A549 (cell line): ENCODE measurements at regions not wholly inside any gene's neighbourhood (a gene's known extent, or its start where the extent isn't known, plus 50 kb on each side); places are given as distances from the start of the nearest gene placed in this dataset.

Source experiments
- ATAC-seq, 2 experiments: fragments of 200-7000 bp in 1 of 2; fragments of >200 bp in 1 of 2; cut with Nextera tagmentation in 1 of 2; cut with Tn5 transposase in 1 of 2; 3 replicates each; pipeline versions ENCODE4 v1.8.0 to v1.9.1; 2018 to 2020; ENCODE audit warnings: mild to moderate bottlenecking in 1 of 2, moderate library complexity in 1 of 2
- CTCF ChIA-PET: fragments of 300-600 bp; sonication (Branson Sonifier 250); formaldehyde crosslinking; extraction: SDS; loops from one replicate; lab custom pipeline; 2021; ENCODE audit warnings: antibody characterized with exemption, inconsistent platforms; lab: Yijun Ruan, JAX
- POLR2A ChIA-PET: fragments of 350-600 bp; formaldehyde crosslinking; extraction: SDS; loops from one replicate; lab custom pipeline; 2021; ENCODE audit warnings: antibody characterized with exemption, inconsistent platforms; lab: Yijun Ruan, JAX
- DNase-seq, 2 experiments: peaks; one replicate each; pipeline versions ENCODE4 v3.0.0 to v3.0.0-alpha.2; 2011 to 2016; ENCODE audit warnings: low read depth in 1 of 2, low spot score in 1 of 2
- FAIRE-seq: peaks from 2 replicates; lab custom pipeline; 2011; peaks lifted over from hg19 to GRCh38; lab: Jason Lieb, UNC
- H3K27ac ChIP-seq, 2 experiments: fragments of >200 bp; sonication (Bioruptor Twin); formaldehyde crosslinking; 3 replicates each; pipeline ENCODE4 v1.5.1; 2016 to 2017
- H3K4me1 ChIP-seq: fragments of >200 bp; sonication (Bioruptor Twin); formaldehyde crosslinking; 3 replicates; pipeline ENCODE4 v1.6.1; 2016
- H3K4me2 ChIP-seq: fragments of >200 bp; sonication (Bioruptor Twin); formaldehyde crosslinking; 3 replicates; pipeline ENCODE4 v1.6.1; 2016
- H3K4me3 ChIP-seq: fragments of >200 bp; sonication (Bioruptor Twin); formaldehyde crosslinking; 3 replicates; pipeline ENCODE4 v1.5.1; 2016
- H3K9me3 ChIP-seq: fragments of >200 bp; sonication (Bioruptor Twin); formaldehyde crosslinking; 3 replicates; pipeline ENCODE4 v1.6.1; 2016
- CBX2 ChIP-seq: fragments of 200-600 bp; sonication (generic); IDR thresholded peaks from 2 replicates; pipeline ENCODE4 v1.6.1; 2016; ENCODE audit warnings: low read depth, mild to moderate bottlenecking, borderline replicate concordance
- CBX8 ChIP-seq: fragments of 200-600 bp; sonication (generic); IDR thresholded peaks from 2 replicates; pipeline ENCODE4 v1.6.1; 2016
- CEBPB ChIP-seq, 2 experiments: fragments of >200 bp in 1 of 2; sonication (Bioruptor Twin) in 1 of 2; formaldehyde crosslinking in 1 of 2; IDR thresholded peaks; 2 replicates each; pipeline ENCODE4 v1.6.1; 2012 to 2016
- CHD2 ChIP-seq: fragments of 150-350 bp; IDR thresholded peaks from 2 replicates; pipeline ENCODE4 v1.6.1; 2014; ENCODE audit warnings: low read length; ENCODE audit not compliant: partially characterized antibody
- CHD4 ChIP-seq: fragments of 200-600 bp; sonication (generic); IDR thresholded peaks from 2 replicates; pipeline ENCODE4 v1.6.1; 2016; ENCODE audit warnings: antibody characterized with exemption, mild to moderate bottlenecking, borderline replicate concordance
- HOXA7 ChIP-seq: fragments of 250-450 bp; sonication (Bioruptor Pico); IDR thresholded peaks from 2 replicates; pipeline ENCODE4 v1.5.0; 2020; ENCODE audit warnings: mild to moderate bottlenecking, moderate library complexity
- HOXB13 ChIP-seq: fragments of 250-450 bp; sonication (Bioruptor Pico); IDR thresholded peaks from 2 replicates; pipeline ENCODE4 v1.5.0; 2020; ENCODE audit warnings: low read depth, mild to moderate bottlenecking, moderate library complexity
- JUN ChIP-seq, 2 experiments: fragments of >200 bp; sonication (Bioruptor Twin); formaldehyde crosslinking; IDR thresholded peaks; 2 replicates in 1 of 2; 3 replicates in 1 of 2; pipeline ENCODE4 v1.6.1; 2016 to 2017
- KDM1A ChIP-seq: fragments of 200-600 bp; sonication (generic); IDR thresholded peaks from 2 replicates; pipeline ENCODE4 v1.6.1; 2016; ENCODE audit warnings: low read depth, mild to moderate bottlenecking
- KDM5A ChIP-seq: fragments of 200-600 bp; sonication (generic); IDR thresholded peaks from 2 replicates; pipeline ENCODE4 v1.6.1; 2016; ENCODE audit warnings: antibody characterized with exemption, mild to moderate bottlenecking
- MYC ChIP-seq: IDR thresholded peaks from 2 replicates; pipeline ENCODE4 v1.6.1; 2012; ENCODE audit warnings: mild to moderate bottlenecking, inconsistent platforms, low read length, improper control_type of control experiment, borderline replicate concordance
- NPAS2 ChIP-seq: fragments of 250-450 bp; sonication (Bioruptor Pico); IDR thresholded peaks from 2 replicates; pipeline ENCODE4 v1.8.0; 2022; ENCODE audit warnings: mild to moderate bottlenecking, moderate library complexity, borderline replicate concordance
- NR3C1 ChIP-seq: fragments of >200 bp; sonication (Bioruptor Twin); formaldehyde crosslinking; IDR thresholded peaks from 3 replicates; pipeline ENCODE4 v1.6.1; 2017
- POLR2A ChIP-seq: IDR thresholded peaks from 2 replicates; pipeline ENCODE4 v1.6.1; 2012; ENCODE audit warnings: mild to moderate bottlenecking, low read length
- SMC3 ChIP-seq: fragments of >200 bp; sonication (Bioruptor Twin); formaldehyde crosslinking; IDR thresholded peaks from 3 replicates; pipeline ENCODE4 v1.6.1; 2018; ENCODE audit warnings: inconsistent platforms
- TFCP2L1 ChIP-seq: fragments of 250-450 bp; sonication (Bioruptor Pico); IDR thresholded peaks from 2 replicates; pipeline ENCODE4 v1.5.0; 2021; ENCODE audit warnings: mild to moderate bottlenecking
- TP53 ChIP-seq: fragments of 250-450 bp; sonication (Bioruptor Pico); IDR thresholded peaks from 2 replicates; pipeline ENCODE4 v1.5.0; 2021; ENCODE audit warnings: mild to moderate bottlenecking, moderate library complexity
- ZFP36 ChIP-seq: fragments of 450-650 bp; IDR thresholded peaks from 2 replicates; pipeline ENCODE4 v1.6.1; 2014; ENCODE audit warnings: borderline replicate concordance; ENCODE audit not compliant: partially characterized antibody
- WGBS: methylation state at CpG from one replicate; pipeline ENCODE4 v1.1.6; 2017; ENCODE audit errors: missing lambda C conversion rate; 5-methylcytosine and 5-hydroxymethylcytosine counted together
- TF ChIP-seq, protein P1 (sequence below): fragments of >200 bp; sonication (Bioruptor Twin); formaldehyde crosslinking; IDR thresholded peaks from 3 replicates; pipeline ENCODE4 v1.6.1; 2016
- TF ChIP-seq, protein P2 (sequence below): fragments of 150-350 bp; IDR thresholded peaks from 2 replicates; pipeline ENCODE4 v1.6.1; 2014; ENCODE audit warnings: low read depth, mild to moderate bottlenecking, low read length
- TF ChIP-seq, protein P3 (sequence below): IDR thresholded peaks from 2 replicates; pipeline ENCODE4 v1.6.1; 2012; ENCODE audit warnings: low read depth, borderline replicate concordance
- TF ChIP-seq, protein P4 (sequence below): IDR thresholded peaks from 2 replicates; pipeline ENCODE4 v1.6.1; 2012
- TF ChIP-seq, protein P5 (sequence below): fragments of 450-650 bp; IDR thresholded peaks from 2 replicates; pipeline ENCODE4 v1.6.1; 2014; ENCODE audit warnings: antibody characterized with exemption

DNA sequence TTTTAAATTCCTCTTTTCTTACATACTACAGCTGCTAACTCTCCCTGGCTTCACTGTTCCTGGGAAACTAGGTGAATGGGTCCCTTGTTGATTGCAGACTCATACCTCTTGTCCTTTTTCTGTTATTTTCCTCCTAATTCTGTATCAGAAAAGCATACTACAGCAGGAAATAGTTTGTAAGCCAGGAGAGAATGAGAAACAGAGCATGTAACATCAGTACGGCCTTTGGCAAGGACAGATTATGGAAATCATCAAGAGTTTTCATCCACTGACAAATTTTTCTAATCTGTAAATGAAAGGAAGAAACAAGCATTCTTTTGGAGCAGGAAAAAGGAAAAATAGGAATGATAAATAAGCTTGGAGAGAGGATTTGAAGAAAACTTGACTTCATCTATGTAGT is 239.2 kb downstream of the ANTXR2 start:
- Histone ChIP-seq H3K4me2 (no peak overlapping the region), H3K27ac (no peak overlapping the region), H3K9me3 (no peaks in the 10 kb centered on the region), H3K4me1 (no peaks in the 10 kb centered on the region), H3K4me3 (no peak overlapping the region)
- no peak for ATAC-seq
- 28% methylated on average over 1 of the region's 1 CpG for WGBS
- no peak for FAIRE-seq
- ChIA-PET CTCF (no interaction called here), POLR2A (no interaction called here)
- no peak for TF ChIP-seq POLR2A
- TF ChIP-seq CHD2, result no peak
- no peak for TF ChIP-seq CBX2
- no peak for DNase-seq

DNA sequence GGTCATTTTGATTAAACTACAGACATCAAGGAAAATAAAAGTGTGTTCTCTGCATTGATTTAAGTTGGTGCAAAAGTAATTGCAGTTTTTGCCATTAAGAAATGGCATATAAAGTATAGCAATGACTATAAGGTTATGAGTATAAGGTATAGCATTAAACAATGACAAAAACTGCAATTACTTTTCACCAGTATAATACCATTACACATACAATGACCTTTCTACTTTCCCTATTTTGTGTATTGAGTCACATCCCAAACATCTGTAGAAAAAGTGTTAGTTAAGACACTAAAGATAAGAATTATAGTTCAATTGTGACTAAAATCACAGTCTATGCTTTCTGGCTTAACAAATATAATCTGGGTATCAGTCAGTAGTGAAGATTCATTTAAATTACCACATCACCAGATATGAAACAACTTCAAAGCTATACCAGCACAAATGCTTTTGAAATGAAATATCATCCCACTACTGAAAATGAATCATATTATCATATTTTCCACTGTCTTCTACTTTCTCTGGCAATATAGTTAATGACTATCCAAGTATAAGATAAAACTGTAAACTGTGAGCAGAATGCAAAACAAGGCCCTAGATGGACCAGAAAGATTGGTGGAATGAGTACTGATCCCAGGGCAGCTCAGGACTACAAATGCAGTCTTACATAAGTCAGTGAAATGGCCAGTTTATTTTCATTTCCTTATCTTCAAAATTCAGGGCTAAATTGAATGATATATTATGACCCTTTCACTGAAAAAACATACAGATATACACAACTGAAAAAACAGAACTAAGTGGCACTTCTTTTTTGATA is 241.1 kb downstream of the ANTXR2 start:
- H3K4me1 ChIP-seq, result no peaks in the 10 kb centered on the region
- FAIRE-seq (no peak), DNase-seq (no peak), ATAC-seq (no peak)
- H3K4me3 ChIP-seq, result no peak overlapping the region
- no peak overlapping the region for H3K27ac ChIP-seq
- TF ChIP-seq TFCP2L1 (CRISPR knock-in tag), result no peak
- TF ChIP-seq, protein P1, sequence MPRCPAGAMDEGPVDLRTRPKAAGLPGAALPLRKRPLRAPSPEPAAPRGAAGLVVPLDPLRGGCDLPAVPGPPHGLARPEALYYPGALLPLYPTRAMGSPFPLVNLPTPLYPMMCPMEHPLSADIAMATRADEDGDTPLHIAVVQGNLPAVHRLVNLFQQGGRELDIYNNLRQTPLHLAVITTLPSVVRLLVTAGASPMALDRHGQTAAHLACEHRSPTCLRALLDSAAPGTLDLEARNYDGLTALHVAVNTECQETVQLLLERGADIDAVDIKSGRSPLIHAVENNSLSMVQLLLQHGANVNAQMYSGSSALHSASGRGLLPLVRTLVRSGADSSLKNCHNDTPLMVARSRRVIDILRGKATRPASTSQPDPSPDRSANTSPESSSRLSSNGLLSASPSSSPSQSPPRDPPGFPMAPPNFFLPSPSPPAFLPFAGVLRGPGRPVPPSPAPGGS, result no peak
- no peak for TF ChIP-seq KDM1A
- TF ChIP-seq JUN (IDR thresholded peaks at IDR 0.05), result no peak
- no peak for TF ChIP-seq MYC
- TF ChIP-seq NPAS2 (CRISPR knock-in tag), result no peak
- TF ChIP-seq CBX2, result no peak
- TF ChIP-seq HOXA7 (CRISPR knock-in tag), result no peak
- no peak for TF ChIP-seq SMC3
- no peak for TF ChIP-seq HOXB13 (CRISPR knock-in tag)
- no peak for TF ChIP-seq NR3C1
- TF ChIP-seq, protein P2, sequence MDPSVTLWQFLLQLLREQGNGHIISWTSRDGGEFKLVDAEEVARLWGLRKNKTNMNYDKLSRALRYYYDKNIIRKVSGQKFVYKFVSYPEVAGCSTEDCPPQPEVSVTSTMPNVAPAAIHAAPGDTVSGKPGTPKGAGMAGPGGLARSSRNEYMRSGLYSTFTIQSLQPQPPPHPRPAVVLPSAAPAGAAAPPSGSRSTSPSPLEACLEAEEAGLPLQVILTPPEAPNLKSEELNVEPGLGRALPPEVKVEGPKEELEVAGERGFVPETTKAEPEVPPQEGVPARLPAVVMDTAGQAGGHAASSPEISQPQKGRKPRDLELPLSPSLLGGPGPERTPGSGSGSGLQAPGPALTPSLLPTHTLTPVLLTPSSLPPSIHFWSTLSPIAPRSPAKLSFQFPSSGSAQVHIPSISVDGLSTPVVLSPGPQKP, result no peak
- TF ChIP-seq ZFP36, result no peak
- TF ChIP-seq POLR2A, result no peak
- TF ChIP-seq, protein P3, sequence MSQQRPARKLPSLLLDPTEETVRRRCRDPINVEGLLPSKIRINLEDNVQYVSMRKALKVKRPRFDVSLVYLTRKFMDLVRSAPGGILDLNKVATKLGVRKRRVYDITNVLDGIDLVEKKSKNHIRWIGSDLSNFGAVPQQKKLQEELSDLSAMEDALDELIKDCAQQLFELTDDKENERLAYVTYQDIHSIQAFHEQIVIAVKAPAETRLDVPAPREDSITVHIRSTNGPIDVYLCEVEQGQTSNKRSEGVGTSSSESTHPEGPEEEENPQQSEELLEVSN, result no peak
- no peak for TF ChIP-seq KDM5A
- H3K9me3 ChIP-seq, result no peaks in the 10 kb centered on the region
- H3K4me2 ChIP-seq, result no peak overlapping the region
- ChIA-PET CTCF (no interaction called here), POLR2A (no interaction called here)

DNA sequence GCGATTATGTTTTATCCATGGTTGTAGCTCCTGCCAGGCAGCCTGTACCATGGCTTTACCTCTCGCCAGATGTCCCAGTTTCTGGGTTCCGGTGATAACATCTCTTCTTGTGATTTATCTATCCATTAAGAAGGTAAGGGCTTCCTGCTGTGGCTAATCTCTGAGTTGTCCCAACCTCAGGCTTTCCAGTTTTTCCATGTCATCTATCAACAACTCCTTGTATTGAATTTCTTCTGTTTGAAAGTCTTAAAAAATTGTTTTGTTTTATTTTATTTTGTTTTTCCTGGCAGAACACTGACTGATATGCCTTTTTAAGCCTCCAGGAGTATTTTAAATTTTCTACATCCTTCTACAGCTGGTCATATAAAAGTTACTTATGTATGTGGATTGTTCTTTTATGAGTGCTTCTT is 241.9 kb downstream of the ANTXR2 start:
- ATAC-seq, result no peak
- no peak overlapping the region for H3K4me2 ChIP-seq
- DNase-seq, result no peak
- TF ChIP-seq, protein P4, sequence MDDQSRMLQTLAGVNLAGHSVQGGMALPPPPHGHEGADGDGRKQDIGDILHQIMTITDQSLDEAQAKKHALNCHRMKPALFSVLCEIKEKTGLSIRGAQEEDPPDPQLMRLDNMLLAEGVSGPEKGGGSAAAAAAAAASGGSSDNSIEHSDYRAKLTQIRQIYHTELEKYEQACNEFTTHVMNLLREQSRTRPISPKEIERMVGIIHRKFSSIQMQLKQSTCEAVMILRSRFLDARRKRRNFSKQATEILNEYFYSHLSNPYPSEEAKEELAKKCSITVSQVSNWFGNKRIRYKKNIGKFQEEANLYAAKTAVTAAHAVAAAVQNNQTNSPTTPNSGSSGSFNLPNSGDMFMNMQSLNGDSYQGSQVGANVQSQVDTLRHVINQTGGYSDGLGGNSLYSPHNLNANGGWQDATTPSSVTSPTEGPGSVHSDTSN, result no peak
- TF ChIP-seq, protein P5, sequence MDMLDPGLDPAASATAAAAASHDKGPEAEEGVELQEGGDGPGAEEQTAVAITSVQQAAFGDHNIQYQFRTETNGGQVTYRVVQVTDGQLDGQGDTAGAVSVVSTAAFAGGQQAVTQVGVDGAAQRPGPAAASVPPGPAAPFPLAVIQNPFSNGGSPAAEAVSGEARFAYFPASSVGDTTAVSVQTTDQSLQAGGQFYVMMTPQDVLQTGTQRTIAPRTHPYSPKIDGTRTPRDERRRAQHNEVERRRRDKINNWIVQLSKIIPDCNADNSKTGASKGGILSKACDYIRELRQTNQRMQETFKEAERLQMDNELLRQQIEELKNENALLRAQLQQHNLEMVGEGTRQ, result no peak
- no peak for TF ChIP-seq CEBPB (IDR thresholded peaks at IDR 0.05)
- TF ChIP-seq CHD4, result no peak
- no peak for TF ChIP-seq TP53 (CRISPR knock-in tag)
- no peak for TF ChIP-seq MYC
- TF ChIP-seq CBX8, result no peak
- no peak overlapping the region for H3K4me3 ChIP-seq
- FAIRE-seq, result no peak
- POLR2A ChIA-PET, result no interaction called here
- no peaks in the 10 kb centered on the region for H3K9me3 ChIP-seq
- H3K27ac ChIP-seq, result no peak overlapping the region
- WGBS, result 0% methylated on average over 3 of the region's 3 CpGs
- no peaks in the 10 kb centered on the region for H3K4me1 ChIP-seq
- CTCF ChIA-PET, result no interaction called here
